Stimulated activated CD8-positive, alpha-beta memory T cell treated with anti-CD3 and anti-CD28 coated beads, Interleukin-12 subunit alpha, Interleukin-12 subunit beta, amount 100 ng/mL, for 1 hour (primary cell): ENCODE measurements at regions not wholly inside any gene's neighbourhood (a gene's known extent, or its start where the extent isn't known, plus 50 kb on each side); places are given as distances from the start of the nearest gene placed in this dataset.
"Not testable (repeated sequence)": the region's sequence is repeated elsewhere in the genome, so short reads cannot be mapped to it uniquely, and the experiment has no call there.

ENCODE experiments used
- DNase-seq: peaks from one replicate; pipeline ENCODE4 v3.0.0-alpha.2; 2020; ENCODE audit warnings: low read depth

DNA sequence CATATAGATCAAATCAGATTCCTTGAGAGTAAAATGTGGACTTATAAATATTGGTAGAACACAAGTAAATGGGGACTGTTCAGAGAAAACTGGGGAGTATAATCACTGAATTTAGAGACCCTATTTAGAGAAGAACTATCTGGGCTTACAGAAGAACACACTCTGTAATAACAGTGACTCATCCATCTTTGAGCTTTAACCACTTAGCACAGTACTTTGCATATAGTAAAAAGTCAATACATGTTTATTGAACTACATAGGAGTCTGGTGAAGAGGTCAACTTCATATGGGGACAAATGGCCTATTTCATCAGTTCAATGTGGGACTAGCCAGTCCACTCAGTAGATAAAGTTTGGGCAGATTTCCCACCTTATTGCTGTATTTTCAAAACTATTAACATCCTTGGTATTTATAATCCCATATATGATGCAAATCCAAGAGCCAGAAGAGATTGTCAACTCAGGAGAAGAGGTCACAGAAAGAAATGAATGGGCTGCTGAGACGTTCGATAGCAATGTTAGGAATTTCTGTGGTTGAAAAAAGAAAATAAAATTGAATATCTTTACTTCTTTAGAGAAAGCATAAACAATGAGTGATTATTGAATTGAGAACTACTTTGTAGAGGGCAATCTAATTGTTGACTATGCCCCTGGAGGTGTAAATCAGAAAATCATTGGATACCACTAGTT lies 119.3 kb upstream of the CACNA2D1 start:
- DNase-seq, result no peak

DNA sequence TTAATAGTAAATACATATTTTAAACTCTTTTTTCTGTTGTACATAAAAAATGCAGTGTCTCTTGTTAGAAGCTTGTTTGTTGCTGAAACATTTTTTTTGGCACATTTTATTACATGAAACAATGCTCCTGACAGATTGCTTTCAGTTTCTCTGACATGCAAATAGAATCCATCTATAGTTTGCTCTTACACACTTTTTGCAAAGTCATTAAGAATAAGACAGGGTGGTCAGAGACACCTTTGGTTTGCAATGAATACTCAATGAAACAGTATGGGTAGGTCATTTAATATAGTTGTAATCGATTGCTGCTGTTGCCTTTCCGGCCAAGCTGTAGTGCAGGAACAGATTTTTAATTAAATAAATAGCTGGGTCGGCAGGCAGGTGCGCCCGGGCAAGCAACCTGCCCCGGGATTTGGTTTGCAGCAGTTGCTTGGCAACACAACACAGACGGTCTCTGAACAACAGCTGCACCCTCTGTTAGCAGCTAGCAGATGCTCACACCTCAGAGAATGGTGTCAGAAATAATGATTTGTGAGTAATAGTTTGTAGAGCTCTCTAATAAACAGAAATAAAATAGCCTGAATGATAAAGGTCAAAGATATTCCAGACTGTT lies 115.7 kb upstream of the CACNA2D1 start:
- DNase-seq, result no peak

DNA sequence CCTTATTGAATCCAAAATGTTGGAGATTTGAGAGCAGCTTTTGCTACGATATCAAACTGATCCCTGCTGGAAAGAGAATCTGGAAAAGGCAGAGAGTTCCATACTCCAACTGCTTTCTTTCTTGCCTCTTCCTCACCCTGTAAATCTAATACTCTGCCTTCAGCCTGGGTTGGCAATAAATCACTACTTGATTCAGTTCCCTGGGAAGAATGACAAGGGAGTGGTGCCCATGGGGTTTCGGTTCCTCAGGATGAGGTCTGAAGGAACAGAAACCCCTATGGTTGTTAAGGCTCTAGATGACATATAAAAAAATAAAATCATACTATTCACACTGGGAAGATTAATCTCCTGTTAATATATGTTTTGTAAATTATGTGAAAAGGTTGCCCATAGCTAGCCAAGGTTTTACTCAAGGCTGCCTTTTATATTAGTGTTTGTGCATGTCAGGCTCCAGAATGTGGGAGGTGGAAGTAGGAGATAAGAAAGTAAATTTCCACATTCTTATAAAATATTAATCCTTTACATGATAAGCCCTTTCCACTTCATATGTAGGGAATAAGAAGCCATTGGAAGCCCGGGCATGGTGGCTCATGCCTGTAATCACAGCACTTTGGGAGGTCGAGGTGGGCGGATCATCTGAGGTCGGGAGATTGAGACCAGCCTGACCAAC lies 106.2 kb upstream of the CACNA2D1 start:
- no peak for DNase-seq

DNA sequence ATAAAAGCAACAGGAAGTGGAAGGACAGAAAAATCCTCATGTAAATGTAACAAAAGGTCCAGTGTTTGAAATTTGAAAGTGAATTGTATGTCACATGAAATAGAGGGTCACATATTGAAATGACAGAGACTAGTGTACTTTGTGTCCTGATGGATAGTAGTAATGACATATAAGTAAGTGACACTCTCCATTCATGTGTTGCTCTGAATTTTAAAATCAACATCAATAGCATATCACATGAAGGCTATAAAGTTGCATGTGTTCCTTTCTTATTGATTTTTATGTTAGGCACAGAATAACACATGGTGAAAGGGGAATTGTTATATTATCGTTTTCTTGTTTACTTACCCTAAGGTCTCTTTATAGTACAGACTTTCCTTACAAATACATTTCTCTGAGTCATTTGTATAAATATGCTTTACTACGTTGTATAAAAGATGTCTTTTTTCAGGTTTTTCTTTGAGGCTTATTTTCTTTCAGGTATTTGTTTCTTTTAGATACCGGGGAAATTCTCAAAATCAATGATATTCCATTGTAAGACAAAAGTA lies 104.6 kb upstream of the CACNA2D1 start:
- no peak for DNase-seq

DNA sequence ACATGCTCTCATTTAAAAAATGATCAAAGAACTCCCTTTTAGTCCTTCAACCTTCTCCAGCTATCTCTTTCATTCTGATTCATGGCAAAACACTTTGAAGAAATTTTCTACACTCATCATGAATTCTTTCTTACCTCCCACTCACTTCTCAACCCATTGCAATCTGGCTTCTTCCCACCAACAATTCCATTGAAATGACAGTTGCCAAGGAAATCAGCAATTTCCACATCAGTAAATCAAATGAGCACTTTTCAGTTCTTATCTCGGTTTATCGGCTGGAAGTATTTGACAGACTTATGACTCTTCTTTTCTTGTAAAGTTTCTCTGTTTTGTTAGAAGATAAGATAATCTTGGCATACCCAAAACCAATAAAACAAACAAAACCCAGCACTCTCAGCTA lies 99.1 kb upstream of the CACNA2D1 start:
- DNase-seq, result no peak

DNA sequence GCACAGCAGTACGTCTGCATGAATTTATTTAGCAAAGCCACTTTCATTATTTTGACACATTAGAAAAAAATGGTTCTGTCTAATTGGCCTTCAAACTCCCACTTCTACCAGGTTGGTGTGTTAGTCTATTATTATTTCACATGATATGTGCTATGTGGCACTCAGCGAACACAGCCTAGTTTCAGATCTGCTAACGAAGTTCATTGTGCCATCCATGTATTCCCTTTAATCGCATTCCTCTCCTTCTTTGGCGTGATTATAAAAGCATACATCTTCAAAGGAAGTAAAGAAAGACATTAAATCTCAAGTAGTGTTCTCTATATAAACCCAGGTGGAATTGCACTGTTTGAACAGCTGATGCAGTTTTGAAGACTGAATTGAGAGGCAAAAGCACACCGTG lies 96.4 kb upstream of the CACNA2D1 start:
- DNase-seq, result no peak

DNA sequence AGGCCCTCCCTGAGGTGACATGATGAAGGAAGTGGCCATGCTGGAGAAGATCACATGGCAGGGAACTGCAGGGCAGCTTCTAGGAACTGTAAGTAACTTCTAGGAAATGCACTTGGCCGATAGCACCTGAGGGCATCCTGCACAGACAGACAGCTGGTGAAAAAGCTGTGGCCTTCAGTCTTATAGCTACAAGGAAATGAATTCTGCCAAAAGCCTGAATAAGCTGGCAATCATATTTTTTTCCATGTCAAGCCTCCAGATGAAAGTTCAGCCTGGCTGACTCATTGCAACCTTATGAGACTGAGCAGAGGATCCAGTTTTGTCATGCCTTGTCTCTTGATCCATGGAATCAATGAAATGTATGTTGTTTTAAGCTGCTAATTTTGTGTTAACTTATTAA lies 91.1 kb upstream of the CACNA2D1 start:
- no peak for DNase-seq

DNA sequence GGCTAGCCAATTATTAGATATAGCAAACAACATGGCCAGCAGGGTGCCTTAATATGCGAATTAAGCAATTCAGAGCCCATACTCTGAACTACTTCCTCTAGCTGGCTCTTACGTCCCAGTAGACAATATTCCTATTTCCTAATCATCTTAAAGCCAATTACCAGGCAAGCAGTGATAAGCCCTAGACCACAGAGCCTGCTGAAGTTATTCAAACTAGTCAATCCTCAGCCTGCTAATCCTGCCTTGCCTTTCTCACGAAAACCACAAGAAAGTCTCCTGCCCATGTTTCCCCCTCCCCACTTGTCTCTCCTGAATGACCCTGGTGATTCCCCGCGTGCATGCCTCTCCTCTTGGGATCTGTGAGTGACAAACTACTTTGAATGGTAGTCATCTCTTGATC lies 86.8 kb upstream of the CACNA2D1 start:
- DNase-seq, result no peak

DNA sequence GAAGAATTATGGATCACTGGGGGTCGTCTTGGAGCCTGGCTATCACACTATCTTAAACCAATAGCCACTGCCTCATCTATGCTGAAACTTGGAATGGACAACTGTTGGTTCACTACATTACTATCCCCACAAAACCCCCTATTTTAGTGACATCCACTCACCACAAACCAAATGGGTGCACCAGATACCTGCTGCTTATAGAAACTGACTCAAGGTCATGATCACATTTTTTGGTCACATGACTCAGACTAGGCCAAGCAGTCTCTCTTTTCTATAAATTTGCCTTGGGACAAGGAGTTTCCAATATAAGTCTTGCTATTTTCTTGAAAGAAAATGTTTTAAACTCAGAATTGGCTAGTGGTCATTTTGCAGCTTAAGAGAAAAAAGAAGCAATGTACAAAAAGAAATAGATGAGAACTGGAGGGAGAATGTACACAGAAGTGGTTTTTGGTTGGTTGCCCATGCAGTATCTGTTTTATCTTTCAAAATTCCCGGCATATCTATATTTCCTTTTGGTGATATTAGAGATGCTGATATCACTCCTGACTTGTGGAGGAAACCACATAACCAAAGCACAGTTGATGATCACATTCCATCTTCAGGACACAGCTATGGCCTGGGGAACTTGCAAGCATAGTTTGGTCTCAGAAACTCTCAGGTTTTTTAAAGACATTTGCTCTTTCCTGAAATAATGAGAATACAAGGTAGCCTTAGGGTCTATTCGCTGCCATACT lies 85.2 kb upstream of the CACNA2D1 start:
- DNase-seq, result no peak

DNA sequence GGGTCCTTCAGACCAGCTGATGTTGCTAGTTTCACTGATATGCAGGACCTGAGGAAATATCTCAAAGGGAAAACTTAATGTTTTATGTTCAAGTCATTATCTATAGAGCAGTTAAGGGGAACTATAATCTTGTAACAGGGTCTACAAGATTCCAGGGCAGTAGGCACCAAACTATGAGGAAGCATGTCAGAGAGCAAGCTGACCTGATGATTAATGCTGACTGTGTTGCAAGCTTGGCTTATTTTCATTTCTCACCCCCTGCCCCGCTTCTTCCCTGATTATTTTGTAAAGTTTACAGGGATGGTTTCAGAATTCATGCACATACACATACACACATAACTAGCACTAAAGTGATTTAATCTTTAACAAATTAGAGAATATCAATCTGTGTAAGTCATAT lies 84.3 kb upstream of the CACNA2D1 start:
- no peak for DNase-seq

DNA sequence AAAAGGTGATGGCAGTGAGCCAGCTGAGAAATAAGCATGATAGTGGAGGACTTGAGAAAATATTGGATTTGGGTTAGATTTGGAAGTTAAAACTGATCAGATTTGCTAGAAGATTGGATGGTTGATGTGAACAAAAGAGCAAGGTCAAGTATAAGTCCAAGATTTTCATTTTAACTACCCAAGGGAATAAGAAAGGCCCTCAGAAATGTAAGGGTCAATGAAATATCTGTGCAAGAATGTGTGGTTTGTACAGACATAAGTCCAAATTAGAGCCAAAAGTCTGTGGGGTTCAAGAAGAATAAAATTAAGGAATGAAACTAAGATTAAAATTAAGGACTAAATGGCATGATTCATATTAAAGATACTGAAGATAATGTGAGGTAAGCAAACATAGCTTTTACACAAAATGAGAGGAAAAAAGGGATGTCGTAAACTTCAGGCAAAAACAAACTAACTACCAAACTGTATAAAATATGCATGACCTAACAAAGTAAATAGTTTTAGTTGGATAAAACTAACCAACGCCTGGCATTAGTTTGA lies 78.4 kb upstream of the CACNA2D1 start:
- no peak for DNase-seq

DNA sequence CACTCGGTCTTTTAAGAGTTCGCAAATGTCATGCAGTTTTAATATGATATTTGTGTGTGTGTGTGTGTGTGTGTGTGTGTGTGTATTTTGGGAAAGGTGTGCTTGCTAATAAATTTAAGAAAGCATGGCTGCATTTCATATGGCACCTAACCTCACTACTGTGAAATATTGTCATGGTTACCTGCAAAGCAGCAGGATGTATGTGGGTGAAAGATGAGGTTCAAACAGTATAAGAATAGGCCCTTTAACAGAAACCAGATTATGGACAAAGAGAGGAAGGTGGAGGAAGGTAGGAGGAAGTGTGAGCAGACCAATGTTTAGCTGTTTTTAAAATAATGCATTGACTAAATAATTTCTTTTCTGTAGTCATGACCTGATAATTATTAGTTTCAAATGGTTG lies 73.5 kb upstream of the CACNA2D1 start:
- no peak for DNase-seq

DNA sequence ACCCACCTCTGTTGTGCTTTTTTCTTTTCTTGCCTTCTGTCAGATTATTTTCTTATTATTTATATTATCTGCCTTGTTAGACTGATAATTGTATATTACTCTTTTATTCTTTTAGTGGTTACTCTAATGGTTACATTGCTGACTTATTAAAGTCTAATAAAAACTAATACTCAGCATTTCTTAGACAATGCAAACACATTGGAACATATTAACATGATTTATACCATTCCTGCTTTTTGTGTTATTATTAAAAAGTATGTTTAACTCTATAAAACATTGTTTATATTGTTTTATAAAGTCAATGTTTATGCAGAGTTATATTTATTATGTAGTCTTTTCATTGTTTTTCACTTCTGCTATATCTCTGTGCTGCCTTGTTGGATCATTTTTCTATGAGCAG lies 68.0 kb upstream of the CACNA2D1 start:
- no peak for DNase-seq

DNA sequence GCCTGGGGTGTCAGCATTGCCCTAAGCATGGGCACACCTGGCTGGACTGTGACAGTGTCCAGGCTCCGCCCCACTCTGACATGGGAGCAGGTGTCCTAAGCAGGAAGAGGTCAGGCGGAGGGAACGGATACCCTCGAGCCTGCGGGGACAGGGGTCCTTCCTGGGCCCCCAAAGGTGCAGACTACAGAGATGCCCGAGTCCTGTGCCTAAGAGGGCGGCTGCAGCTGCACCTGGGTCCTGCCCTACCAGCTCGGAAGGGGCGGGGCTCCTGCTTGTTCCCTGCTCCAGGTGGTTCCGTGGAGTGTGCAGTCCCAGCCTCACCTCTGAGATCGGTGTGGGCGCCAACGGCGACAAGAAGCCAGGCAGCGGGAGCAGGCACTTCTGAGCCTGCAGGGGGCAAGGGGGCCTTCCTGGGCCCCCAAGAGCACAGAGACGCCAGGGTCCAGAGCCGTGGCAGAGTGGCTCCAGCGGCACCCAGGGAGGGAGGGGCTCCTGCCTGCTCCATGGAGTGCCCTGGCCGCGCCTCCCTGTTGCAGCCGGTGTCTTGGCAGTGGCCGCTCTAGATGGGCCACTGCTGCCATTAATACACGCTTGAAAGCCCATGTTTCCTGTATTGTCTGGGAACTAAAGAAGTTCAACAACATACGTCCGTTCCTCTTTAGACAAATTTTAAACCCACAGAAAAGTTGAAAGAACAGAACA lies 64.5 kb upstream of the CACNA2D1 start:
- no peak for DNase-seq

DNA sequence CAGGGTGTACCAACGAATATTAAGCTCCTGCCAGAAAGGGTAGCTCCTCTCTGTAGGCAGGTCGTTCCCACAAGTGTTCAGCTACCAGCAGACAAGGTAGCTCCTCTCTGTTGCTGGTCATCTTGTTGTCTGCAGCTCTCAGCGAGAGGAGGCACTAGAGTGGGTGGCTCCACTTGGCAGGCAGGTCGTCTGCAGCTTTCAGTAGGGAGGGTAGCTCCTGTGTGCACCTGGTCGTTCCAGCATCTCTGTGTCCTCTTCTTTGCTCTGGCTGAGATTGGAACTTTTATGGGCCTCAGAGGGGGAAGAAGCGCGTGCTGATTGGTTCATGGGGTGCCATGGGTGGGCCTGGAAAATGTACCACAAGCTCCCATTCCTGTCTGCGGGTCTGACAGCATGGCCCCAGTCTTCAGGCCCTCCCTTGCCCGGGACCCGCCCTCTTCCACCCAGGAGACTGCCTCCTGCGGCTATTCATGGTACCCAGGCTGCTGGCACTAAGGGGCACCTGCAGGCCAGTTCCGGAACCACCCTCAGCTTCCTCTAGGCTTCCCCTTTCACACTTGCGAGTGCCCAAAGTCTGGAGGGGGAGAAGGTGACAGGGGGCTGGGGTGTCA lies 63.9 kb upstream of the CACNA2D1 start:
- no peak for DNase-seq

DNA sequence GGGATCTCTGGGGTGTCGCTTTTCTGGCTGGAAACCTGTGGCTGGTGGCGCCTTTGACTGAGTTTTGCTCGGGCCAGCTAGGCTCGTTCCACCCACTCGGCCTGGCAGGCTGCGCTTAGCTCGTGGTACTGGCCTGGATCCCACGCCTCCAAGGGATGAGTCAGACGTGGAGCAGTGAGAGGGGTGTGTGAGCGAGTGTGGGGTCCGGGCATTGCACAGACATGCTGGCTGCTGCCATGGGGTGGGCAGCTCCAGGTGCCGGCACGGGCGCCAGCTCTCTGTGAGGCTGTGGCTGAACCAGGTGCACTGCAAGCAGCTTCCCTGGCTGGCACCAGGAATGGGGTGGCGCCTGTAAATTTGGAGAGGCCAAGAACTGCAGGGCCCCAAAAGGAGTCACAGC lies 63.1 kb upstream of the CACNA2D1 start:
- DNase-seq, result no peak

DNA sequence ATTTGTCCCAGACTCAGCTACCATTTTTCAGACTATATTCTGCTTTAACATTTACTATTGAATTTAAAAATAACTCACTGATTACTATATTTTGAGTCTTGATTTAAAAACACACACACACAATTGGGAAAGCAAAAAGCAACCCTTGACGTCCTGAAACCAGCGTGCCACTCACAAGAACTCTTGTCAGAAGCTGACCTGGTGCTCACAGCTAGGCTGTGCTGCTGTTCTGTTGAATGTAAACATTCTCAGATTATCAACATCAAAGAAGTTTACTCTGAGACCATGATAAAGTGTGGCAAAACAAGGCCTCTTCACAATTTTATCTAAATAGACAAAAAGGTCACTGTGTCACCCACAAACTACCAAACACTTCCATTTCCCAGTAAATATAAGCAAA lies 62.6 kb upstream of the CACNA2D1 start:
- DNase-seq, result no peak

DNA sequence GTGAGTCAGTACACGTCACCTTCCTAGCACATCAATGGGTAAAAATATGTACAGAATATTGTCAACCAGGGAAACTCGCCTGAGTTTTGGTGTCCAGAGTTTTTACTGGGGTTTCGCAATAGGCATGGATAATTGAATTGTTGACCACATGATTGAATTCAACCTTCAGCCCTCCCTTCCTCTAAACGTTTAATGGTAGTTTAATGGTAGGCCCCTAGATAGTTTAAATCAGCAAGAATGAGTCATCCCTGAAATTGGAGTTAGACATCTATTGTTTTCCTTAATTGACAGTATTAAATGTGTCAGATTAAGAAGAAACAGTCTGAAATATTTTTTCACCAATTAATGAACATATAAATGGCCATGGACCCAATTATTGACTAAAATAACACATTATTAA lies 57.8 kb upstream of the CACNA2D1 start:
- DNase-seq, result no peak

DNA sequence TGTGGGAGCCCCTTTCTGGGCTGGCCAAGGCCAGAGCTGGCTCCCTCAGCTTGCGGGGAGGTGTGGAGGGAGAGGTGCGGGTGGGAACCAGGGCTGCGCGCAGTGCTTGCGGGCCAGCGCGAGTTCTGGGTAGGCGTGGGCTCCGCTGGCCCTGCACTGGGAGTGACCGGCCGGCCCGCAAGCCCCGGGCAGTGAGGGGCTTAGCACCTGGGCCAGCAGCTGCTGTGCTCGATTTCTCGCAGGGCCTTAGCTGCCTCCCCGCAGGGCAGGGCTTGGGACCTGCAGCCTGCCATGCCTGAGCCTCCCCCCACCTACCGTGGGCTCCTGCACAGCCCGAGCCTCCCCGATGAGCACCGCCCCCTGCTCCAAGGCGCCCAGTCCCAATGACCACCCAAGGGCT lies 56.0 kb upstream of the CACNA2D1 start:
- DNase-seq, result not testable (repeated sequence)

DNA sequence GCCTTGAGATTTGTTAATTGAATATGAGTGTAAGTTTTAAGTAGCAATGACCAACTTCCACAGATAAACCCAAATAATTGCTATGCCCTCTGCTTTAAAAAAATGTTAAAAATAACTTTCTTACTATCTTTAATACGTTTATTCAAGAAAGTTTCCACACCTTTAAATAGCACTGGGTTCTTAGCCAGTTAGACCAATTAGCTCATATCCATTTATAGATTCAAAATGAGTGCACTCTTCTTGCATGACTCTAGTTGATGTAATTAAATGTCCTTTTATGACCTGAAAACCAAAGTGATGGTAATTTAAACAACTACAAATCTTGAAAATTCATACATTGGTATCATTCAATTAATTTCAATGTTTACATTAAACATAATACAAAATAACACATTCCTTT lies 50.8 kb upstream of the CACNA2D1 start:
- DNase-seq, result no peak
